ENCODE measurements at regions not wholly inside any gene's neighbourhood (a gene's known extent, or its start where the extent isn't known, plus 50 kb on each side); places are given as distances from the start of the nearest gene placed in this dataset.

DNA sequence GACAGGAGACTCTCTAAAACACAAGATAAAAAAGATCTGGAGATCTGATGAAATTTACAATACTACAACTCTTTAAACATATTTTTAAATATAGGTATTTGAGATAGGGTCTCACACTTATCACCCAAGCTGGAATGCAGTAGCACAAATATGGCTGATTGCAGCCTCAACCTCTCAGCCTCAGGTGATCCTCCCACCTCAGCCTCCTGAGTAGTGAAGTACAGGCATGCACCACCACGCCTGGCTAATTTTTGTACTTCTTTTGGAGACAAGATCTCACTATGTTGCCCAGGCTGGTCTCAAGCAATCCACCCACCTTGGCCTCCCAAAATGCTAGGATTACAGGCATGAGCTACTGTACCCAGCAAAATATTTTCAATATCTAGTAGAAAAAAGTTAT lies 170.0 kb upstream of the NR5A2 start:
- TF ChIP-seq CTCF (IDR thresholded peaks at IDR 0.05; ENCODE audit: low read depth, low read length), result no peak
- DNase-seq (ENCODE audit: low read depth, low spot score), result no peak
- no peak overlapping the region for H3K4me3 ChIP-seq (ENCODE audit: low read depth, low read length)
- in situ Hi-C loops (cut with HindIII; ENCODE audit: low sequenced_read_pairs), result no loop called here

DNA sequence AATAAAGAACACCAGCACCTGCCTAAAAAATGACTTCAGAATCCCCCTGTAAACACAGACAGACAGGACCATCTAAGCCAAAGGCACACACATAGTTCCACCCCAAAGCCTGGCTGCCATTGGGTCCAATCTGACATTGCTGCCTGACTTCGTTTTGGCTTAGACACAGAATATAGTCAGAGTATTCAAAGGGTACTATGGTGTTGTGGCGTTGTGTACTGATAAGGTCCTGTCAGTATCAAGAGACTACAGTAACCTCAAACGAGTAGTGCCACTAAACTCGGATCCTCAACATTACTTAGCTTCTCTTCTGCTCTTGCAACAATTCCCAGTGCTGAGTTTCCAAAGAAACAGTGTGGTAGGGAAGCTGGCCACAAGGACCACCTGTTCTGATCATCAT lies 169.3 kb upstream of the NR5A2 start:
- no peak overlapping the region for H3K4me3 ChIP-seq (ENCODE audit: low read depth, low read length)
- DNase-seq (ENCODE audit: low read depth, low spot score), result no peak
- no peak for TF ChIP-seq CTCF (IDR thresholded peaks at IDR 0.05; ENCODE audit: low read depth, low read length)
- in situ Hi-C loops (cut with HindIII; ENCODE audit: low sequenced_read_pairs), result no loop called here

DNA sequence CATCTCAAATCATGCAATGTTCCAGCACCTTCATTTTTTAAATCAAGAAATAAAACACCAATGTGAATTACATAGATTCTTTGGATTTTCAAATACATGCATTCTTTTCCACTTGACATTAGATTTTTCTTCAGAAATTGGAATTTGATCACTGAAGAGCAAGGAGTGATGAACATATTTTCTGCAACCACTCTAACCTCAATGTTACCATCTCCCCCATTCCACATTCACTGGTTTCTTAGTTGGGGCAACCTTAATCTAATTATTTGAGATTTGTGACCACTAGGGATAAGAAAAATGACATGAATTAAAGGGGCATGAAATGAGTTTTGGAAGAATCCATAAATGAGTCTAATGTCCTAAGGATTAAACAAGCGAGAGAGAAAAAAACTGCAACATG lies 168.7 kb upstream of the NR5A2 start:
- no peak overlapping the region for H3K4me3 ChIP-seq (ENCODE audit: low read depth, low read length)
- DNase-seq (ENCODE audit: low read depth, low spot score), result no peak
- no peak for TF ChIP-seq CTCF (IDR thresholded peaks at IDR 0.05; ENCODE audit: low read depth, low read length)
- in situ Hi-C loops (cut with HindIII; ENCODE audit: low sequenced_read_pairs), result no loop called here

- peak; percentile 55 for DNase-seq (ENCODE audit: low read depth, low spot score)
These were observed 168.0 kb upstream of the NR5A2 start for GRCh38 chr1:199859491-199859933.

DNA sequence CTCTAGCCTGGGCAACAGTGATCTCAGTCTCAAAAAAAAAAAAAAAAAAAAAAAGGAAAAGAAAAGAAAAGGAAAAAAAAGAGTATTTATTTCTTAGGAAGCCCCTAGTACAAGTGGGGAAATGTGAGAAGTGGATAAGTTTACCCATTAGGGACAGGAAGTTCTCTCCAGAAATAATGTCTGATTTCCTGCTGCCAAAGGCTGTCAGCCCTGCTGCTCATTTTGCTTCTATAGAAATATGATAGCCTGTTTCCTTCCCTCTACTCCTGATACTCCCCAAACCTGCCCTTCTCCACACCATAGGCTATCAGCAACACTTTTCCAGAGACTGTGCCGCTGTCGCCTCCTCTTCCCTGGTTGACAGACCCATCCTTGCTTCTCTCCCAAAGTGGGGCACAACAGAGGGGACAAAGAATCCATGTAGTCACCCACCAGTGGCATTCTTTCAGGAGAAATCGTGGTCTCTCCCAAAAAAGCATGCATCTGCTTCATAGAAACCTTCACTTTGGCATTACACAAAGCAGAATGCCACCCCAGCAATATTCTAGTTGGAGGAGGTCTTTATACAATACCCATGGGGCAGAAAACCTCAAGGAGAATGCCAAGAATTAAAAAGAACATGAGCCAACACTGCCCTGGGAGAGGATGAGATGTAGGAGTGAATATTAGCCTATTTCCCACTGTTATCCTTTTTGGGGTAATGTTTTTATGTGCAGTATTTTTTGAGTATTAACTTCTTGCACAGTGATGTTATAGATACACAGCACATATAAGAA lies 166.3 kb upstream of the NR5A2 start:
- in situ Hi-C loops (cut with HindIII; ENCODE audit: low sequenced_read_pairs), result no loop called here

More at GRCh38 chr1:199859491-199859933, 168.0 kb upstream of the NR5A2 start:
- no peak for TF ChIP-seq CTCF (IDR thresholded peaks at IDR 0.05; ENCODE audit: low read depth, low read length)
- in situ Hi-C loops (cut with HindIII; ENCODE audit: low sequenced_read_pairs), result no loop called here
- H3K4me3 ChIP-seq (ENCODE audit: low read depth, low read length), result no peak overlapping the region

GRCh38 chr1:199862047-199862446 lies 165.5 kb upstream of the NR5A2 start:
- DNase-seq (ENCODE audit: low read depth, low spot score), result no peak
- in situ Hi-C loops (cut with HindIII; ENCODE audit: low sequenced_read_pairs), result no loop called here

More for the DNA sequence above, 166.3 kb upstream of the NR5A2 start:
- DNase-seq (ENCODE audit: low read depth, low spot score), result no peak
- no peak for TF ChIP-seq CTCF (IDR thresholded peaks at IDR 0.05; ENCODE audit: low read depth, low read length)
- no peak overlapping the region for H3K4me3 ChIP-seq (ENCODE audit: low read depth, low read length)

More at GRCh38 chr1:199862047-199862446, 165.5 kb upstream of the NR5A2 start:
- H3K4me3 ChIP-seq (ENCODE audit: low read depth, low read length), result no peak overlapping the region
- no peak for TF ChIP-seq CTCF (IDR thresholded peaks at IDR 0.05; ENCODE audit: low read depth, low read length)
